ENCODE measurements at regions not wholly inside any gene's neighbourhood (a gene's known extent, or its start where the extent isn't known, plus 50 kb on each side); places are given as distances from the start of the nearest gene placed in this dataset.

DNA sequence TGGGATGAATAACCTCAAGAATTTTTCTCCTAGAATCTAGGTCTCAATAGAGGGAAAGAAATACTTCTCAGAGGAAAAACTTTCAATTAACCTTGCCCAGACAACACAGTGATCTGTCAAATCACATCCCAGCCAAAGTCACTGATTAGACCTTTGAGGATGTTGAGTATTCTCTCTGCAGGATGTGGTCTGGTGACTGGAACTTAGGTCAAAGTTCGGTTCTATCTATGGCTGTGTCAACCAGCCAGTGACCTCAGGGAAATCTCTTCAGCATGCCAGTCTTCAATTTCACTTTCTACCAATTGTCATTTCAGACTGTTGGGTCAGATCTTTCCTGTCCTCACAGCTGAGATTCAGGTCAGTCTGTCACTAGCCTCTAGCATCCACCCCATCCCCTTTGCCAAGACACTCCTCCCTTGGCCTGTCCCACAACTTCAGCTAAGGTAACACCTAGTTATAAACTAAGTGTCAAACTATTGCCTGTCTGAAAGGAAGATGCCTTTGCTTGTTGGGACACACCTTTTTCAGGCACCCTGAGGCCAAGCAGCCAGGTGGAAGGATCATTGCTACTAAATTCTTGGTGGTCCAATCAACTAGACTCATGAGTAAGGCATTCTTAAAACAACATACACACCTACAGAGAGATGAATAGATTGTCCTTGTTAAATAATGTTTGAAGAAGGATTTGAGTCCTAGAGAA is 156.3 kb upstream of the FST start:
- no peak overlapping the region for H3K27ac ChIP-seq
- no peaks in the 10 kb centered on the region for H4K20me1 ChIP-seq (ENCODE audit: insufficient read depth)
- in situ Hi-C loops (cut with MboI): no loop called here
- H3K9me2 ChIP-seq (ENCODE audit: insufficient read depth): no peaks in the 10 kb centered on the region
- WGBS, 2 experiments (ENCODE audit: low coverage in 1 of 2, low lambda C conversion rate in 2 of 2, missing lambda C conversion rate in 2 of 2): 50 to 67% methylated on average over 1 of the region's 1 CpG
- DNase-seq: no peak
- TF ChIP-seq EZH2 (IDR thresholded peaks at IDR 0.05; ENCODE audit: insufficient read depth, poor library complexity, severe bottlenecking): no peak
- TF ChIP-seq EZH2phosphoT487 (IDR thresholded peaks at IDR 0.05; ENCODE audit: insufficient read depth, low read depth): no peak
- H3K9ac ChIP-seq: no peak overlapping the region
- H3K79me2 ChIP-seq (ENCODE audit: insufficient read depth): no peaks in the 10 kb centered on the region
- peaks cover 34% of the 10 kb centered on the region for H3F3A ChIP-seq (ENCODE audit: insufficient read depth)
- no peak overlapping the region for H3K4me3 ChIP-seq
- no peaks in the 10 kb centered on the region for H3K27me3 ChIP-seq (replicated peaks; ENCODE audit: insufficient read depth)
- H3K9me3 ChIP-seq (ENCODE audit: low read depth): no peaks in the 10 kb centered on the region
- no peak overlapping the region for H2AFZ ChIP-seq
- no peaks in the 10 kb centered on the region for H3K36me3 ChIP-seq (ENCODE audit: low read depth)
- peaks cover 43% of the 10 kb centered on the region for H3K4me1 ChIP-seq (ENCODE audit: insufficient read depth)
- no peak overlapping the region for H3K4me2 ChIP-seq (ENCODE audit: unreplicated experiment)

DNA sequence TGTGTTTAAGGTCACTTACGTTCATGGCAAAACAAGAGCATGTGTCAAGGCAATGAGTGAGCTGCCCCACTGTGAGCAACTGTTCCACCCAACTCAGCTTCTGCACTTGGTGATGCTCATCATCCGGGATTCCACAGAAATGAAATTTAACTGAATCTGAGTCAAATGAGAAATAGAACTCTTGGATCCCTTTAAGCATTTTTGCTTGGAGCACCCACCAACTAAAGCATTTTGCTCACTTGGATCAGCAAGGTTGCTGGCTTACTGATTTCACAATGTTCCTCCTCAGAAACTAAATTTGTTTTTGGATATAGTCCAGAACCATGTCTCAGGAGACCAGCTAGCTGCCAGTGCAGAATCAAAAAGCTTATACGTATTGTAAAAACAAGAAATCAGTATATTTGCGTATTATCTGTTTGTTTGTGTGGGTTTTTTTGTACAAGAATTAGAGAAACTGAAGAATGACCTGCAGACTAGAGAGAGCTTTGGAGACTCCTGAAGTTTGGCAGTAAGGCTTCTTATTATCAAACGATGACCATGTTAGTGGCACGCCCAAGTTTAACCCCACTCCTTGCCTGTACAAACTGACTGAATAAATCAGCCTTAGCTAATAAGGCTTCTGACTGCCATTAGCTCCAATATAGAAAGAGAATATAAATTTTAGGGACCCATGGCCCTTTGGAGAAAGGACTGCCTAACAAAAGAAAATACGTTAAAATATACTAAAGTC is 153.8 kb upstream of the FST start:
- Histone ChIP-seq H3K9me3 (ENCODE audit: low read depth) (no peaks in the 10 kb centered on the region), H3K9ac (no peak overlapping the region), H3K27ac (peak overlapping the region; percentile 6; the same call in 1 of the 2 replicates), H3K4me3 (no peak overlapping the region), H3K79me2 (ENCODE audit: insufficient read depth) (no peaks in the 10 kb centered on the region), H2AFZ (peak overlapping the region; percentile 18; the same call in 1 of the 2 replicates), H3K4me2 (ENCODE audit: unreplicated experiment) (peak overlapping the region; percentile 3), H3K27me3 (replicated peaks; ENCODE audit: insufficient read depth) (no peaks in the 10 kb centered on the region), H3K9me2 (ENCODE audit: insufficient read depth) (no peaks in the 10 kb centered on the region), H3F3A (ENCODE audit: insufficient read depth) (peaks cover 47% of the 10 kb centered on the region), H3K4me1 (ENCODE audit: insufficient read depth) (peaks cover 47% of the 10 kb centered on the region), H3K36me3 (ENCODE audit: low read depth) (no peaks in the 10 kb centered on the region), H4K20me1 (ENCODE audit: insufficient read depth) (no peaks in the 10 kb centered on the region)
- peak; percentile 63 for DNase-seq
- in situ Hi-C loops (cut with MboI): no loop called here
- 26 to 34% methylated on average over 7 of the region's 7 CpGs for WGBS, 2 experiments (ENCODE audit: low coverage in 1 of 2, low lambda C conversion rate in 2 of 2, missing lambda C conversion rate in 2 of 2)
- no peak for TF ChIP-seq EZH2 (IDR thresholded peaks at IDR 0.05; ENCODE audit: insufficient read depth, poor library complexity, severe bottlenecking)
- no peak for TF ChIP-seq EZH2phosphoT487 (IDR thresholded peaks at IDR 0.05; ENCODE audit: insufficient read depth, low read depth)

DNA sequence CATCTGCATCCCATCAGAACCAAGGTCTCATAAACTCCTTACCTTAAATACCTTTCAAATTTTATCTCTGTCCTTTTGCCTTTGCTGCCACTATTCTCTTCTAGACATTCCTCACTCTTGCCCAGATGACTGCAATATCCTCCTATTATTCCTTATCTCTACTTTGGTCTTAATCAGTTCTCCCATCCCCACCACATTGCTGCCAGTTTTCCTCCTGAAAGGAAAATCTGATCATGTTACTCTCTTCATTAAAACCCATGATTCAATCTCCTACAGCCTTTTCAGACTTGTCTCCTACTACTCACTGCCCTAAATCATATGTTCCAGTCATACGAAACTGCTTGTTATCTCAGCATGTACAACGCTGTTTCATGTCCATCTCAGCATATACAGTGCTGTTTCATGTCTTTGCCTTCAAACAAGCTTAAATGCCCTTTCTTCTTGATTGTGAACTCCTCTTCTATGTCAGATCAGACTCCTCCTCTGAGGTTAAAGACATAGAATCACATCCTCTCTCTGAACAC is 152.6 kb upstream of the FST start:
- no peaks in the 10 kb centered on the region for H3K36me3 ChIP-seq (ENCODE audit: low read depth)
- no peaks in the 10 kb centered on the region for H3K9me3 ChIP-seq (ENCODE audit: low read depth)
- peaks cover 52% of the 10 kb centered on the region for H3K4me1 ChIP-seq (ENCODE audit: insufficient read depth)
- no peak overlapping the region for H3K4me2 ChIP-seq (ENCODE audit: unreplicated experiment)
- no peaks in the 10 kb centered on the region for H3K9me2 ChIP-seq (ENCODE audit: insufficient read depth)
- no peak overlapping the region for H3K9ac ChIP-seq
- H3K4me3 ChIP-seq: no peak overlapping the region
- H2AFZ ChIP-seq: no peak overlapping the region
- no peak overlapping the region for H3K27ac ChIP-seq
- DNase-seq: no peak
- TF ChIP-seq EZH2 (IDR thresholded peaks at IDR 0.05; ENCODE audit: insufficient read depth, poor library complexity, severe bottlenecking) (no peak), EZH2phosphoT487 (IDR thresholded peaks at IDR 0.05; ENCODE audit: insufficient read depth, low read depth) (no peak)
- H3K79me2 ChIP-seq (ENCODE audit: insufficient read depth): no peaks in the 10 kb centered on the region
- WGBS, 2 experiments (ENCODE audit: low coverage in 1 of 2, low lambda C conversion rate in 2 of 2, missing lambda C conversion rate in 2 of 2): 98% methylated on average over 2 of the region's 2 CpGs
- H3F3A ChIP-seq (ENCODE audit: insufficient read depth): peaks cover 56% of the 10 kb centered on the region
- no peaks in the 10 kb centered on the region for H3K27me3 ChIP-seq (replicated peaks; ENCODE audit: insufficient read depth)
- in situ Hi-C loops (cut with MboI): no loop called here
- H4K20me1 ChIP-seq (ENCODE audit: insufficient read depth): no peaks in the 10 kb centered on the region

DNA sequence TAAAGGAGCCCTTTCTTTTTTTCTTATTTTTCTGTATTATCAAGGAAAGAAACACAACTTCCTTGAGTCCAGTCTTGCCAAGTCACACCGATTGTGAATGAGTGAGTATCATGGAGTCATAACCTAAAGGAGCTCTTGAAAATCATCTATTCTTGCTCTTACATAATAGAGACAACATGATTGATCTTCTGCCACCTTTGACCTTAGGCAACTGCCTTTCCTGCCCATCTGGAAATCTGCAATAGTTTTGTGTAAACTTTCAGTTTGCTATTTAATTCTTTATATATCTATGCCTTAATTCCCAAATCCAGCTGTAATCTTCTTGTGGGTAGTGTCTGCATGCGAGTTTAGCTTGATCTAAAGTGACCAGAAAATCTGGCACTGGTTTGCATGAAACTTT is 149.9 kb upstream of the FST start:
- H3K79me2 ChIP-seq (ENCODE audit: insufficient read depth): no peaks in the 10 kb centered on the region
- H3K27me3 ChIP-seq (replicated peaks; ENCODE audit: insufficient read depth): no peaks in the 10 kb centered on the region
- H3K4me2 ChIP-seq (ENCODE audit: unreplicated experiment): peak overlapping the region; percentile 14
- peaks cover 64% of the 10 kb centered on the region for H3F3A ChIP-seq (ENCODE audit: insufficient read depth)
- no peak for DNase-seq
- H3K4me3 ChIP-seq: no peak overlapping the region
- TF ChIP-seq EZH2 (IDR thresholded peaks at IDR 0.05; ENCODE audit: insufficient read depth, poor library complexity, severe bottlenecking) (no peak), EZH2phosphoT487 (IDR thresholded peaks at IDR 0.05; ENCODE audit: insufficient read depth, low read depth) (no peak)
- peaks cover 66% of the 10 kb centered on the region for H3K4me1 ChIP-seq (ENCODE audit: insufficient read depth)
- H3K27ac ChIP-seq: no peak overlapping the region
- in situ Hi-C loops (cut with MboI): no loop called here
- H3K9ac ChIP-seq: no peak overlapping the region
- no peaks in the 10 kb centered on the region for H4K20me1 ChIP-seq (ENCODE audit: insufficient read depth)
- no peaks in the 10 kb centered on the region for H3K36me3 ChIP-seq (ENCODE audit: low read depth)
- no peaks in the 10 kb centered on the region for H3K9me2 ChIP-seq (ENCODE audit: insufficient read depth)
- H2AFZ ChIP-seq: no peak overlapping the region
- H3K9me3 ChIP-seq (ENCODE audit: low read depth): no peaks in the 10 kb centered on the region
- WGBS, 2 experiments (ENCODE audit: low coverage in 1 of 2, low lambda C conversion rate in 2 of 2, missing lambda C conversion rate in 2 of 2): 98% methylated on average over 2 of the region's 2 CpGs

All from GM23248 (cell line).